H1 (cell line): ENCODE measurements at regions not wholly inside any gene's neighbourhood (a gene's known extent, or its start where the extent isn't known, plus 50 kb on each side); places are given as distances from the start of the nearest gene placed in this dataset.

ENCODE experiments used
- CTCF ChIA-PET: fragments of 300-600 bp; sonication (Branson Sonifier 250); formaldehyde crosslinking; loops from one replicate; lab custom pipeline; 2021; ENCODE audit not compliant: partially characterized antibody; lab: Charles Lee
- POLR2A ChIA-PET: fragments of 300-600 bp; sonication (Branson Sonifier 250); formaldehyde crosslinking; loops from one replicate; lab custom pipeline; 2021; ENCODE audit warnings: inconsistent platforms; ENCODE audit not compliant: partially characterized antibody; lab: Charles Lee
- DNase-seq, 2 experiments: peaks; one replicate each; pipeline versions ENCODE4 v3.0.0 to v3.0.0-alpha.2; 2010 to 2022; ENCODE audit warnings: low spot score in 2 of 2, low read depth in 1 of 2, mixed read lengths in 1 of 2
- FAIRE-seq: peaks from 2 replicates; lab custom pipeline; 2011; peaks lifted over from hg19 to GRCh38; lab: Jason Lieb, UNC
- H2AFZ ChIP-seq: 2 replicates; pipeline ENCODE4 v1.8.1; 2012; ENCODE audit warnings: low read length, inconsistent platforms
- H2AK5ac ChIP-seq: 2 replicates; pipeline ENCODE4 v1.6.1; 2013; ENCODE audit warnings: low read depth, low read length
- H2BK120ac ChIP-seq: replicated peaks from 2 replicates; pipeline ENCODE3; 2013; ENCODE audit warnings: low read depth, low read length, inconsistent platforms
- H2BK12ac ChIP-seq: 2 replicates; pipeline ENCODE4 v1.6.1; 2013; ENCODE audit warnings: low read depth, low read length
- H2BK15ac ChIP-seq: 2 replicates; pipeline ENCODE4 v1.6.1; 2013; ENCODE audit warnings: low read length
- H2BK20ac ChIP-seq: 2 replicates; pipeline ENCODE4 v1.6.1; 2013; ENCODE audit warnings: low read length
- H2BK5ac ChIP-seq: 2 replicates; pipeline ENCODE4 v1.6.1; 2013; ENCODE audit warnings: low read depth, low read length
- H3K14ac ChIP-seq: 2 replicates; pipeline ENCODE4 v1.6.1; 2013; ENCODE audit warnings: inconsistent platforms; ENCODE audit not compliant: insufficient read length
- H3K18ac ChIP-seq: 2 replicates; pipeline ENCODE4 v1.6.1; 2013; ENCODE audit warnings: low read length; ENCODE audit errors: extremely low read depth
- H3K23ac ChIP-seq: 2 replicates; pipeline ENCODE4 v1.6.1; 2013; ENCODE audit warnings: inconsistent platforms; ENCODE audit not compliant: insufficient read length
- H3K23me2 ChIP-seq: 2 replicates; pipeline ENCODE4 v1.6.1; 2013; ENCODE audit warnings: low read depth, low read length
- H3K27ac ChIP-seq: 2 replicates; pipeline ENCODE4 v1.6.1; 2011; ENCODE audit warnings: low read depth, low read length, inconsistent platforms
- H3K27me3 ChIP-seq, 4 experiments: replicated peaks in 1 of 4; 1 replicate in 1 of 4; 2 replicates in 3 of 4; pipeline versions ENCODE4 v1.6.1 to v1.8.1; 2011 to 2013; ENCODE audit warnings: low read length in 3 of 4, mild to moderate bottlenecking in 3 of 4, inconsistent platforms in 2 of 4, mixed read lengths in 2 of 4, moderate library complexity in 1 of 4; ENCODE audit not compliant: control insufficient read depth in 3 of 4, insufficient read depth in 3 of 4; ENCODE audit errors: extremely low read depth in 1 of 4
- H3K36me3 ChIP-seq, 4 experiments: 2 replicates each; pipeline versions ENCODE4 v1.6.1 to v1.8.1; 2011 to 2013; ENCODE audit warnings: mild to moderate bottlenecking in 4 of 4, low read length in 3 of 4, moderate library complexity in 2 of 4, control low read depth in 1 of 4, inconsistent platforms in 1 of 4; ENCODE audit not compliant: insufficient read depth in 4 of 4, control insufficient read depth in 2 of 4
- H3K4ac ChIP-seq: replicated peaks from 2 replicates; pipeline ENCODE3; 2013; ENCODE audit warnings: low read length, low read depth, mixed read lengths, inconsistent platforms; ENCODE audit not compliant: insufficient read length
- H3K4me1 ChIP-seq, 4 experiments: replicated peaks in 1 of 4; 1 replicate in 1 of 4; 2 replicates in 3 of 4; pipeline versions ENCODE4 v1.6.1 to v1.8.1; 2011 to 2013; ENCODE audit warnings: low read length in 3 of 4, inconsistent platforms in 2 of 4, mixed read lengths in 1 of 4; ENCODE audit not compliant: insufficient read depth in 4 of 4, control insufficient read depth in 3 of 4
- H3K4me2 ChIP-seq, 2 experiments: 2 replicates each; pipeline versions ENCODE4 v1.6.1 to v1.8.1; 2011 to 2013; ENCODE audit warnings: low read depth in 2 of 2, low read length in 2 of 2, control low read depth in 1 of 2, inconsistent platforms in 1 of 2, mild to moderate bottlenecking in 1 of 2; ENCODE audit not compliant: insufficient read depth in 1 of 2
- H3K4me3 ChIP-seq, 4 experiments: fragments of 200-600, 300-600 bp in 1 of 4; sonication (generic), shearing (Covaris generic), sonication (Bioruptor Twin) in 1 of 4; 2 replicates each; pipeline versions ENCODE4 v1.5.1 to v1.8.1; 2011 to 2016; ENCODE audit warnings: low read length in 4 of 4, low read depth in 3 of 4, control low read depth in 2 of 4, inconsistent platforms in 2 of 4, mild to moderate bottlenecking in 2 of 4, mixed read lengths in 1 of 4, moderate library complexity in 1 of 4; ENCODE audit not compliant: insufficient read depth in 2 of 4; ENCODE audit errors: extremely low read depth in 1 of 4
- H3K56ac ChIP-seq: replicated peaks from 2 replicates; pipeline ENCODE3; 2013; ENCODE audit warnings: low read depth, mild to moderate bottlenecking, mixed read lengths, low read length, inconsistent platforms; ENCODE audit not compliant: insufficient read length
- H3K79me1 ChIP-seq: 2 replicates; pipeline ENCODE4 v1.6.1; 2013; ENCODE audit warnings: low read depth, low read length, control low read depth
- H3K79me2 ChIP-seq, 2 experiments: 2 replicates each; pipeline versions ENCODE4 v1.6.1 to v1.8.1; 2012 to 2013; ENCODE audit warnings: low read length in 2 of 2, mild to moderate bottlenecking in 2 of 2, inconsistent platforms in 1 of 2; ENCODE audit not compliant: insufficient read depth in 2 of 2, control insufficient read depth in 1 of 2
- H3K9ac ChIP-seq, 4 experiments: replicated peaks in 1 of 4; 1 replicate in 1 of 4; 2 replicates in 3 of 4; pipeline versions ENCODE4 v1.6.1 to v1.8.1; 2011 to 2013; ENCODE audit warnings: low read depth in 3 of 4, low read length in 3 of 4, control low read depth in 2 of 4, mild to moderate bottlenecking in 2 of 4, moderate library complexity in 2 of 4, inconsistent platforms in 1 of 4; ENCODE audit errors: extremely low read depth in 1 of 4
- H3K9me3 ChIP-seq, 2 experiments: 2 replicates each; pipeline versions ENCODE4 v1.6.1 to v1.8.1; 2012 to 2013; ENCODE audit warnings: mild to moderate bottlenecking in 2 of 2, moderate library complexity in 2 of 2, control low read depth in 1 of 2, inconsistent platforms in 1 of 2, low read depth in 1 of 2, low read length in 1 of 2, mixed read lengths in 1 of 2; ENCODE audit not compliant: insufficient read depth in 2 of 2
- H4K20me1 ChIP-seq, 2 experiments: replicated peaks in 1 of 2; 2 replicates each; pipeline versions ENCODE3 to v1.8.1; 2011 to 2013; ENCODE audit warnings: inconsistent platforms in 2 of 2, low read length in 2 of 2, mild to moderate bottlenecking in 1 of 2; ENCODE audit not compliant: insufficient read depth in 2 of 2, control insufficient read depth in 1 of 2
- H4K5ac ChIP-seq: 2 replicates; pipeline ENCODE4 v1.6.1; 2013; ENCODE audit warnings: low read length, low read depth, mixed read lengths, inconsistent platforms; ENCODE audit not compliant: insufficient read length
- H4K8ac ChIP-seq: 2 replicates; pipeline ENCODE4 v1.8.0; 2013; ENCODE audit warnings: mild to moderate bottlenecking, moderate library complexity, low read length, inconsistent platforms; ENCODE audit not compliant: insufficient read depth; ENCODE audit errors: extremely low read depth
- H4K91ac ChIP-seq: replicated peaks from 2 replicates; pipeline ENCODE3; 2013; ENCODE audit warnings: low read length, mixed read lengths, inconsistent platforms; ENCODE audit not compliant: insufficient read length
- BACH1 ChIP-seq: IDR thresholded peaks from 2 replicates; pipeline ENCODE4 v1.6.1; 2012; ENCODE audit warnings: low read length, improper control_type of control experiment
- CEBPB ChIP-seq: IDR thresholded peaks from 2 replicates; pipeline ENCODE4 v1.6.1; 2012; ENCODE audit warnings: low read depth, low read length
- CTBP2 ChIP-seq: IDR thresholded peaks from 2 replicates; pipeline ENCODE4 v1.7.0; 2011; ENCODE audit warnings: borderline replicate concordance, mild to moderate bottlenecking, moderate library complexity, mixed read lengths, low read length; ENCODE audit not compliant: insufficient read depth, insufficient read length
- GTF2F1 ChIP-seq: IDR thresholded peaks from 2 replicates; pipeline ENCODE4 v1.6.1; 2012; ENCODE audit warnings: low read depth, low read length, improper control_type of control experiment, borderline replicate concordance
- JUN ChIP-seq: IDR thresholded peaks from 2 replicates; pipeline ENCODE4 v1.6.1; 2011; ENCODE audit warnings: low read depth, mild to moderate bottlenecking, improper control_type of control experiment, low read length
- KDM1A ChIP-seq: fragments of 200-600, 300-600 bp; sonication (generic); IDR thresholded peaks from 2 replicates; pipeline ENCODE4 v1.7.1; 2016; ENCODE audit warnings: mild to moderate bottlenecking, low read length, borderline replicate concordance
- NRF1 ChIP-seq: IDR thresholded peaks from 2 replicates; pipeline ENCODE4 v1.6.1; 2011; ENCODE audit warnings: mild to moderate bottlenecking, low read depth, low read length, improper control_type of control experiment
- POU5F1 ChIP-seq: IDR thresholded peaks from 2 replicates; pipeline ENCODE4 v1.6.1; 2011; ENCODE audit warnings: low read depth, mild to moderate bottlenecking, low read length, moderate library complexity
- RBBP5 ChIP-seq: IDR thresholded peaks from 2 replicates; pipeline ENCODE4 v1.7.1; 2012; ENCODE audit warnings: low read depth, mild to moderate bottlenecking, inconsistent platforms, low read length, moderate library complexity, borderline replicate concordance
- SIRT6 ChIP-seq: IDR thresholded peaks from one replicate; pipeline ENCODE4 v1.7.1; 2012; ENCODE audit warnings: low read length, inconsistent platforms
- SUZ12 ChIP-seq: fragments of 200-600 bp; sonication (generic); IDR thresholded peaks from 2 replicates; pipeline ENCODE4 v1.6.1; 2012; ENCODE audit warnings: mild to moderate bottlenecking, inconsistent platforms, low read length, moderate library complexity, mixed read lengths
- TCF12 ChIP-seq: IDR thresholded peaks from 2 replicates; pipeline ENCODE4 v1.6.1; 2011; ENCODE audit warnings: low read depth, mild to moderate bottlenecking, low read length
- WGBS, 2 experiments: shearing (Covaris generic) in 1 of 2; methylation state at CpG; one replicate each; pipeline versions ENCODE4 v1.1.6 to v1.1.7; 2013 to 2015; ENCODE audit warnings: low lambda C conversion rate in 2 of 2, mixed read lengths in 2 of 2, inconsistent platforms in 1 of 2, low coverage in 1 of 2, missing lambda C conversion rate in 1 of 2; ENCODE audit not compliant: insufficient replicate concordance in 2 of 2, insufficient coverage in 1 of 2, insufficient read length in 1 of 2; ENCODE audit errors: extremely low coverage in 1 of 2, missing lambda C conversion rate in 1 of 2; 5-methylcytosine and 5-hydroxymethylcytosine counted together
- TF ChIP-seq, protein P1 (sequence below): IDR thresholded peaks from 2 replicates; pipeline ENCODE4 v1.6.1; 2011; ENCODE audit warnings: low read length, improper control_type of control experiment

GRCh38 chr15:31782016-31782783 lies 248.1 kb upstream of the CHRNA7 start:
- Histone ChIP-seq H2BK12ac (no peak overlapping the region), H2AK5ac (no peak overlapping the region), H2BK5ac (no peak overlapping the region), H2BK120ac (no peak overlapping the region), H2BK20ac (no peak overlapping the region), H3K18ac (no peak overlapping the region), H3K14ac (no peak overlapping the region), H3K4me3 (no peak overlapping the region), H3K36me3 (no peaks in the 10 kb centered on the region), H3K23ac (no peak overlapping the region), H2BK15ac (no peak overlapping the region), H4K5ac (no peak overlapping the region), H3K4me2 (no peak overlapping the region), H3K9me3 (no peaks in the 10 kb centered on the region), H3K79me2 (no peaks in the 10 kb centered on the region), H3K4ac (no peak overlapping the region), H3K4me1 (peaks cover 0 to 7% (median 2%) of the 10 kb centered on the region in 4 experiments; a peak in 2 of 7 replicates), H3K79me1 (no peaks in the 10 kb centered on the region; the same call in 1 of the 2 replicates), H3K56ac (no peak overlapping the region), H4K20me1 (no peaks in the 10 kb centered on the region), H2AFZ (no peak overlapping the region), H3K23me2 (no peaks in the 10 kb centered on the region), H3K9ac (no peak overlapping the region), H3K27ac (no peak overlapping the region), H4K91ac (no peak overlapping the region), H4K8ac (no peak overlapping the region), H3K27me3 (no peaks in the 10 kb centered on the region; a peak in 1 of 7 replicates)
- FAIRE-seq (no peak), DNase-seq (no peak)
- ChIA-PET CTCF (no interaction called here), POLR2A (no interaction called here)
- WGBS, 2 experiments = 88% methylated on average over 8 of the region's 9 CpGs; no CpG with 5 or more reads in 1 of the 2 experiments
- TF ChIP-seq RBBP5 = no peak
- no peak for TF ChIP-seq BACH1
- TF ChIP-seq SUZ12 = no peak
- TF ChIP-seq JUN = no peak
- TF ChIP-seq TCF12 = no peak
- no peak for TF ChIP-seq NRF1
- TF ChIP-seq, protein P1, sequence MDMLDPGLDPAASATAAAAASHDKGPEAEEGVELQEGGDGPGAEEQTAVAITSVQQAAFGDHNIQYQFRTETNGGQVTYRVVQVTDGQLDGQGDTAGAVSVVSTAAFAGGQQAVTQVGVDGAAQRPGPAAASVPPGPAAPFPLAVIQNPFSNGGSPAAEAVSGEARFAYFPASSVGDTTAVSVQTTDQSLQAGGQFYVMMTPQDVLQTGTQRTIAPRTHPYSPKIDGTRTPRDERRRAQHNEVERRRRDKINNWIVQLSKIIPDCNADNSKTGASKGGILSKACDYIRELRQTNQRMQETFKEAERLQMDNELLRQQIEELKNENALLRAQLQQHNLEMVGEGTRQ = no peak
- TF ChIP-seq KDM1A = no peak
- TF ChIP-seq CTBP2 = no peak
- TF ChIP-seq CEBPB = no peak
- no peak for TF ChIP-seq GTF2F1
- no peak for TF ChIP-seq POU5F1
- no peak for TF ChIP-seq SIRT6
